Lower leg skin (tissue), 3 donors: ENCODE measurements at regions not wholly inside any gene's neighbourhood (a gene's known extent, or its start where the extent isn't known, plus 50 kb on each side); places are given as distances from the start of the nearest gene placed in this dataset.

Source experiments
- CTCF ChIP-seq, 3 donors: fragments of 450-650 bp; IDR thresholded peaks; one replicate each; pipeline ENCODE4 v1.5.1; 2016; ENCODE audit warnings: antibody characterized with exemption in 3 of 3, mild to moderate bottlenecking in 3 of 3, moderate library complexity in 2 of 3
- POLR2A ChIP-seq, 2 donors: fragments of 450-650 bp; IDR thresholded peaks; one replicate each; pipeline ENCODE4 v1.6.1; 2016 to 2017; ENCODE audit warnings: antibody characterized with exemption in 2 of 2, mild to moderate bottlenecking in 1 of 2, moderate library complexity in 1 of 2

- TF ChIP-seq CTCF (IDR thresholded peaks at IDR 0.05) (no peak), POLR2A (IDR thresholded peaks at IDR 0.05) (no peak)
These were observed 700.1 kb downstream of the ADCYAP1 start for GRCh38 chr18:1604751-1605150.
